SH-SY5Y (cell line): ENCODE measurements at regions not wholly inside any gene's neighbourhood (a gene's known extent, or its start where the extent isn't known, plus 50 kb on each side); places are given as distances from the start of the nearest gene placed in this dataset.

Experiments
- GATA2 ChIP-seq: IDR thresholded peaks from 2 replicates; pipeline ENCODE4 v1.6.1; 2011; ENCODE audit warnings: mild to moderate bottlenecking, low read depth, low read length
- GATA3 ChIP-seq: IDR thresholded peaks from 2 replicates; pipeline ENCODE4 v1.6.1; 2011; ENCODE audit warnings: low read depth, mild to moderate bottlenecking, low read length, moderate library complexity

DNA sequence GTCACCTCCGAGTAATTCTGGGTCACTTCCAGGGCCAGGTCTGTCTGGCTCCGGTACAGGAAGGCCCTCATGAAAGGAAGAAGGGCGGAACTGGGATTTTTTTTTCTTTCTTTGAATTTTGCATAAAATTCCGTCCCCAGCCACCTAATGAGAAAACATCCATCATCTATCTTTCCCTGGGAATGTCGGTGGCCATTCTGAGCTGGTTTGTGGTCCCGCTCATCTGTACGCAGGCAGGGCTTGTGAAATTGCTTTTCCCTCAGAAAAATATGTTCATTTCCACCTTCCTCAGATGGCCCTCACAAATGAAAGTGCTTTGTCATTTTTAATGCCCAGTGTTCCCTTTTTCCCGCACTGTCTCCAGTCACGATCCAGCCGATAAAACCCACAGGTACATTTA is 353.0 kb upstream of the ZFHX3 start:
- TF ChIP-seq GATA2 (no peak), GATA3 (no peak)

DNA sequence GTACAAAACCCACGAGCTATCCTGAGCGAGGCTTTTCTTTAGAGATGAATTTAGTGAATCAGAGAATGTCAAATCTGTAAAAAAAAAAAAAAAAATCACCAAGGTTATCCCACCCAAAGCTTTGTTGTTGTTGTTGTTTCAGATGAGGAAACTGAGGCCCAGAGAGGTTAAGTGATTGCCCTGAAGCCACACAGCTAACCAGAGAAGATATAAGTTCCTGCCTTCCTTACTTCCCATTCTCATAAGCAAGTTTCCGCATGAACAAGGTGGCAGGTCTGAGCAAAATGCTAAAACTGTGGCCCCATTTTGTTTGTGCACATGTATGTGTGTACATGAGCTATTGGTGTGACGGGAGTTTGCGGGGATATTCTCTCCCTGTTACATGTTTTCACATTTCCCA is 352.1 kb upstream of the ZFHX3 start:
- TF ChIP-seq GATA2: no peak
- TF ChIP-seq GATA3: no peak

DNA sequence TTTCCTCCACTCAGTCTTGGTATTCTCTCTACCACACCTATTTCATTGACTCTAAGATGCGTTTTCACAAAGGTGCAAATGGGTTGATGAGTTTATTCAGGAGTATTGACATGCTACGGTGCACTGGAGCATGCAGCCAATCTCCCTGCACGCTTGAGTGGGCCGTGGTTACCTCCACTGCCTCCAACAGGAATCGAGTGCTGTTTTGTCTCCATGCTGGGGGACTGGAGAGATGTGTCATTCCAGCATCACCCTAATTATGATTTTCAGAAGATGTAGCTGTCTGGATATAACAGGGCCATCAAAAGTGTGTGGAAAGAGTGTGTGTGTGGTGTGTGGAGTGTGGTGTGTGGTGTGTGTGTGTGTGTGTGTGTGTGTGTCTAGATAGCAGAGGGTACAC is 351.6 kb upstream of the ZFHX3 start:
- TF ChIP-seq GATA2: no peak
- TF ChIP-seq GATA3: no peak

DNA sequence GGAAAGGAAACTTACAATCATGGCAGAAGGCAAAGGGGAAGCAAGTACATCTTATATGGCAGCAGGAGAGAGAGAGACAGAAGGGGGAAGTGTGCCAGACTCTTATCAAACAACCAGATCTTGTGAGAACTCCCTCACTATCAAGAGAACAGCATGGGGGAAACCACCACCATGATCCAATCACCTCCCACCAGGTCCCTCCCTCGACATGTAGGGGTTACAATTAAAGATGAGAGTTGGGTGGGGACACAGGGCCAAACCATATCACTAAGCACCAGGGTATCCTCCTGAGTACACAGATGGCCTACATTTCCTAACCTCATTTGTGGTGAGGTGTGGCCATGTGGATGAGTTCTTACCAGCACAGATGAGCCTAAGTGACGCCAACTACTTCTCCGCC is 348.6 kb upstream of the ZFHX3 start:
- no peak for TF ChIP-seq GATA3
- TF ChIP-seq GATA2: no peak

DNA sequence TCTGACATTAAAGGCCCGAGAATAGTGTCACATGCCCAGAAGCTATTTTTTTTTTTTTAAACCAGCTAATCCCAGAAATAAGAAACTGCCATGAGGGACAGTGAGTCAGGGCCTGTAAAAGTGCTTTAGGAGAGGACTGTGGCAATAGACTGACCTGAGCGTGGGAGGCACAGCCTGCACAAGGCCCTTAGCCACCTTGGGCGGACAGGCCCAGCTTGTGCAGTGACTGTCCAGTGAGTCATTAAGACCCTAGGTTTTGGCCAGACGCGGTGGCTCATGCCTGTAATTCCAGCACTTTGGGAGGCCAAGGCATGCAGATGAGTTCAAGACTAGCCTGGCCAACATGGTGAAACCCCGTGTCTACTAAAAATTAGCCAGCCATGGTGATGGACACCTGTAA is 343.0 kb upstream of the ZFHX3 start:
- TF ChIP-seq GATA2 (no peak), GATA3 (no peak)

DNA sequence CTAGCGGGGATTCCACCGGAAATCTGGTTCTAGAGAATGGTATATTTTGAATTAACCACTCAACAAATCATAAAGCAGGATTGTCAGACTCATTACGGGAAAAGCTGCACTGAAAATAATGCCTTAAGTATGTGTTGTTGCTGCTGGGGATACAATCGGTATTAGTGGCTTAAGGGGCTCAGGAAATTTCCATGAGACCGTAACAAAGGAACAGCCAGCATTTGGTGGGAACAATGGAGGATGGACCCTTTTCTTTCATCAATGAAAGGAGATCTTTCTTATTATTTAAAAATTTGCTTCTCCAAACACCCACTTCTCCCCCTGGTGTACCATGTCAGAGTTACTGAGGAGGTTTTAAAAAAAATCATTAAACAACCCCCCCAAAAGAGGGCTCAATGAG is 342.6 kb upstream of the ZFHX3 start:
- TF ChIP-seq GATA3 (no peak), GATA2 (no peak)

DNA sequence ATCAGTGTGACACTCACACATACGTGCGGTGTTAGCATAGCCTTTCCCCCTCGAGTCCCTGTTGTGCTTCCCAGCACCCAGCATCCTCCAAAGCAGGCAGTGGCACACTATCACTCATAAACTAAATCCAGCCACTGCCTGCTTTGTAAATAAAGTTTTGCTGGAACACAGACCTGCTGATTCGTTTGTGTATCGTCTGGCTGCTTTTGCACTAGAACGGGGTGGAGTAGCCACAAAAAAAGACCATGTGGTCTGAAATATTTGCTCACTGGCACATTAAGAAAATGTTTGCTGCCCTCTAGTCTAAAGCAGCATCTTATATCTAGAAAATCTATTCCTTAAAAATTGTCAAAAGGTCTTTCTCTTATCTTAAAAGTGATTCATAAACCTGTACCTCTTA is 341.2 kb upstream of the ZFHX3 start:
- TF ChIP-seq GATA2: no peak
- no peak for TF ChIP-seq GATA3

DNA sequence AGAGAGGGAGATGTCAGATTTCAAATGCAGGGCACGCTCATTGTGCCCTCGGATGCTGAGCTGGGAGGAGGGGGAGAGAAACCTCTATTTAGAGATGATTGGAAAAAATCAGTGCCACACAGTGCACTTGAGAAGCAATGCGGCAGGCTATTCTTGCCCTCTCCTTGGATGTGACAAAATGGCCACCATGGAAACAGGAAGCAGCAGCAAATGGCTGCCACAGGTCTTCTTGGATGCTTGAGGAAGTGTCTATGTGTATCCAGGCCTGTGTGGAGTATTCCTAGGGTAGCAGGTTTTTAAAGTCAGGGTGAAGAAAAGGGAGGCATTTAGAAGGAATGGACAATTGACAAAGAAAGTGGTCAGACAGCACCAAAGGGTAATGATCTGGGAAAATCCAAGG is 340.1 kb upstream of the ZFHX3 start:
- no peak for TF ChIP-seq GATA2

DNA sequence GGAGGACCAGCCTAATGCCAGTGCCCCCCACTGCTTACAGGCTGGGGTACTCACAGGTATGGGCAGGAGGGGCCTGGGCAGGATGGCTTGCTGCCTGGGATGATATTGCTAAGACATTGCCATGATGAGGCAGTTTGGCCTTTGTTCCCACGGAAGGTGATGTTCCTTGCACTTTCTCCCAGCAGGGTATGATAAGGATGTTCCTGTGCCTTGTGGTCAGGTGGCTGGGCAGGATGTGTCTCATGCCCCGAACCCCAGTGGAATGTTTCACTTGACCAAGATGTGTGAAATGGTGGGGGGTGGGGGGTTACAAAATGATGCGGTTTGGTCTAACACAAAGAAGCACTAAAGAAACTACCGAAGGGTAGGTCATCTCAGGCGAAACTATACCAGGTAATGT is 337.8 kb upstream of the ZFHX3 start:
- TF ChIP-seq GATA2 (no peak), GATA3 (no peak)

DNA sequence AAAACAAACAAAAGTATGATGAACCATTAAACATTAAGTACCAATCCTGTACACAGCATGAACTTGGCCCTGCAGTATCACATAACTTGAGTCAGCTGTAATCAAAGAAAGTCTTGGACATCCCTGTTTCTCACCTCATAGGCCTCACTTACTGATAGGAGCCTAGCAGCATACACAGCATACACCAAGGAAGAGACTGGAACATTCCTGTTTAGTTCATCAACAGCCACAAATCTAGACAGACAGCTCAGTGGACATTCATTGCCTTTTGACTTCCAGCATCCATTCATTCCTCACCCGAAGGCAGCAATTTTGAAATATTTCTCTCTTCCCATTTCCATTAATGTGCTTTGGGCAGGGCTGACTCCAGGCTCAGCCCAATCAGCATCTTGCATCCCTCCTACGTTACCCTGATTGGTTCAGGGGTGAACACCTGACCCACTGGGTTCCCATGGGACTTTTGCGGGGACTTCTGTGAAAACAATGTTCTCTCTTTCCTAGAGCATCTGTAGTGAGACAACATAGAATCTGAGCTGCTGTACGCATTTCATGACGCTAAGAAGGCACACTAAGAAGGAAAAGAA is 336.7 kb upstream of the ZFHX3 start:
- TF ChIP-seq GATA2 (no peak), GATA3 (no peak)

DNA sequence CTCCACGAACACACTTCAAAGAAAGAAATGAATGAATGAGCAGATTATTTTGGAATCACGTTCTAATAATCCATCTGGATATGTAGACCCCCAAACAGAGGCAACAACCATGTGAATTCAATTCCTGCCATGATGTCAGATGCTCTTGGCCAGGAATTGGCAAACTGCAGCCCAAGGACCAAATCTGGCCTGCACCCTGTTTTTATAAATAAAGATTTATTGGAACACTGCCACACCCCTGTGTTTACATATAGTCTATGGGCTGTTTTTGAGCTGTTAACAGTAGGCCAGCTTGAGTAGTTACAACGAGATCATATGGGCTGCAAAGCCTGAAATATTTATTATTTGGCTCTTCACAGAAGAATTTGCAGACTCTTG is 336.0 kb upstream of the ZFHX3 start:
- TF ChIP-seq GATA3 (no peak), GATA2 (no peak)

DNA sequence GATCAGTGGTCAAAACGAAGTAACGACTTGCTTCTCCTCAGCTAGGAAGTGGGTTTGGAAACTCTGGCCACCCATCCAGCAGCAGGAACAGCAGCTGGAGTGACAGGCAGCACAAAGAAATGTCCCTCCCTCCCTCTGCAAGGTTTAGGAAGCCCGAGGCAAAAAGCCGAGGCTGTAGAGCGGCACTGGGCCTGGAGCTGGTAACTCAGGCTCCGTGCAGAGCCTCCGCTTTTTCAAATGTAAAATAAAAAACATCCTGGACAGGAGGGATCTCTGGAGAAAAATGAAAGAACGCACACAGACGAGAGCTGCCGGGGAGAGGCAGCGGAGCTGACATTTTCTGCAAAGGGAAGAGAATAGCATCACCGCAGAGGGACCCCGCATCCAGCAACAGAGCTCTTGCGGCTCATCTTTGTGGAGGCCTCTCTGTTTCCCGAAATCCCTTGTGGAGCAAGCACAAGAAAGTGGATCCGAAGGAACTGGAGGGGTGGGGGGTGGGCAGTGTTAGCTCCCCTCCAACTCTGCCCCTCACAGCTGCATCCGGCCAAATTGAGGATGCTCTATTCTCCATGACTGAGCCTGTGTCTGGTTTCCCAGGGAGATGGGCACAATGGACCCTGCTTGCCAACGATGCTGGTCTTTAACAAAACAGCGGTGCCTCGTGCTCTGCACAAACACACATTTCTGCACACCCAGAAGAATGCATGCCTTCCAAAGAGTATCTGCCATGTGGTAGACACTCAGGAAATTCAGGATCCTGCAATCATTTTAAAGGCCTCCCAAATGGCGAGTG is 335.5 kb upstream of the ZFHX3 start:
- TF ChIP-seq GATA3 (no peak), GATA2 (no peak)

DNA sequence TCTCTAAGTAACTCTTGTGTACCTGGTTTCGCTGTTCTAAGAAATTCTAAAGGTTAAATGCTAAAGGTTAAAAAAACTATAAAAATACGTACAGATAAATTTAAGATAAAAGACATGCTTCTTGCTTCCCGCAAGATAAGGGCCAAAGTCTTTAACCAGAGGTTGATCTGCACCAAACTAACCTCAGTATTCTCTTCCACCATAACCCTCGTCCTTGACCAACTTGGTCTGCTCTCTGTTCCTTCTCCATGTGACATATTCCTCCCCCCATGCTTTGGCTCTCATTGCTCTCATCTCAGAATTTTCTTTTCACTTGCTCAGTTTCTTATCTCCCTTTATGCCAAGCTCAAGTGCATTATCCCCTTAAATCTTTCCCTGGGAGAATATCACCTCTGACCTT is 330.5 kb upstream of the ZFHX3 start:
- no peak for TF ChIP-seq GATA2

DNA sequence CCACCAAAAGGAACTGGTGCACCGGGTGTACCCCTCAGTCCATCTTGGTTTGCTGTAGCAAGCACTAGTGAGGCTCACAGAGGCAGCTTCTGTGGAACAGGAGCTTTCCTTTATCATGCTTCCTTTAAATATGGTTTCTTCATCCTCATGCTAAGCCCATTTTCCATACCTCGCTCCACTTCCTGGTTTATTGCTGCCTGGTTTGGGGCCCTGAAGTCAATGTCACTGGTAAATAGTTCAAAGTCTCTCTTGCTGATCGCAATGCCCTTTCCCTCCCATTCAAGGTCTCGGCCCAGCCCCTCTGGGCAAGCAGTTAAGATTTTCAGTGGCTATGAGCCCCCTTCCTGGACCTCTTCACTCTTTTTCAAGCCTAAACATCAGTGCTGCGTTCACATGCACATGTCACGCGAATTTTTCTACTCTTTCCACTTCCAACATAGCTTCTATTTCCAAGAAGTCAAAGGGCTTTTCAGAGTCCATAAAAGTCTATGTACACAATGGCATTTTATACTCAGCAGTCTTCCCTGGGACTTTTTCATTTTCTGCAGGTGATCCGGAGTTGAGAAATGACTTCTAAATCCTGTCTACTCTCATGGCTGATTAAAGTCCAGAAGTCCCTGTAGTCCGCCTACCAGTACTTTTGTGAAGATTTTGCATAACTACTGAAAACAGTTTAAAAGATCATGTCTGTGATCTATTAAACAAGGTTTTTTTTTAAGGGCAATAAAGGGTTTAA is 323.8 kb upstream of the ZFHX3 start:
- TF ChIP-seq GATA3: no peak
- TF ChIP-seq GATA2: no peak

DNA sequence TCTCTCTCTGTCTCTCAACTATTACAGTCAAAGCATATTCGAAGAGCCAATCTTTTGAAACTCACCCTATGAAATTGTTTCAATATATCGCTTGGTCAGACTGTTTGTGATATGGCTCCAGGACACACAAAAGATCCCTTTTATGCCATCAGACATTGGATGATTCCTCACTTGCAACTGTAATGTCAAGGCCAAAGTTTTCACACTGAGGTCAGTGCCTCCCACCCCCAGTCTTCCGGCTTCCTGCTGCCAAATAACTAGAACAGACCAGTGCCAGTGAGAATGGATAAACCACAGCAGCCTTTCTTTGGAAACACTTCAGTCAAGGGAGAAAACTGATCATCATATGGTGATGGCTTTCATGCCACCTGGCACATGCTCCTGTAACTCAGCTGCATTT is 321.9 kb upstream of the ZFHX3 start:
- TF ChIP-seq GATA2 (no peak), GATA3 (no peak)
